IMR-90 (cell line): ENCODE measurements at regions not wholly inside any gene's neighbourhood (a gene's known extent, or its start where the extent isn't known, plus 50 kb on each side); places are given as distances from the start of the nearest gene placed in this dataset.

Experiments used
- ATAC-seq: fragments of 200-7000 bp; cut with Tn5 transposase; 2 replicates; pipeline ENCODE4 v1.9.1; 2020; ENCODE audit warnings: low read depth, mild to moderate bottlenecking, moderate library complexity
- BruUV-seq: library from RNA; stranded (reverse); fragments of 400-500 nt; replicated peaks from 2 replicates; lab custom pipeline; 2021; lab: Mats Ljungman, UMichigan
- CTCF ChIA-PET: fragments of 300-600 bp; formaldehyde crosslinking; extraction: SDS; loops from one replicate; lab custom pipeline; 2021; ENCODE audit warnings: antibody characterized with exemption; lab: Yijun Ruan, JAX
- POLR2A ChIA-PET: fragments of 300-600 bp; sonication (Branson Sonifier 250); formaldehyde crosslinking; loops from one replicate; lab custom pipeline; 2022; ENCODE audit warnings: antibody characterized with exemption; ENCODE audit not compliant: unreplicated experiment; lab: Charles Lee
- DNase-seq: peaks from one replicate; pipeline ENCODE4 v3.0.0; 2013
- H2AFZ ChIP-seq: replicated peaks from 2 replicates; pipeline ENCODE3; 2013; ENCODE audit warnings: low read length, mild to moderate bottlenecking; ENCODE audit not compliant: poor library complexity
- H2AK5ac ChIP-seq: 2 replicates; pipeline ENCODE4 v1.6.1; 2013; ENCODE audit warnings: low read depth, low read length, inconsistent platforms
- H2AK9ac ChIP-seq: replicated peaks from 2 replicates; pipeline ENCODE3; 2013; ENCODE audit warnings: mild to moderate bottlenecking, low read depth, low read length, moderate library complexity; ENCODE audit not compliant: poor library complexity
- H2BK120ac ChIP-seq: 2 replicates; pipeline ENCODE4 v1.6.1; 2013; ENCODE audit warnings: low read depth, low read length, inconsistent platforms
- H2BK15ac ChIP-seq: 3 replicates; pipeline ENCODE4 v1.6.1; 2013; ENCODE audit warnings: low read depth, low read length, inconsistent platforms
- H2BK20ac ChIP-seq: 2 replicates; pipeline ENCODE4 v1.6.1; 2013; ENCODE audit warnings: low read depth, mild to moderate bottlenecking, inconsistent platforms, low read length, moderate library complexity
- H2BK5ac ChIP-seq: 2 replicates; pipeline ENCODE4 v1.6.1; 2013; ENCODE audit warnings: mild to moderate bottlenecking, low read depth, low read length, inconsistent platforms; ENCODE audit not compliant: poor library complexity, severe bottlenecking
- H3K14ac ChIP-seq: replicated peaks from 2 replicates; pipeline ENCODE4 v1.6.1; 2013; ENCODE audit warnings: low read depth, low read length, inconsistent platforms
- H3K18ac ChIP-seq: 2 replicates; pipeline ENCODE4 v1.6.1; 2013; ENCODE audit warnings: low read depth, low read length, control low read depth
- H3K23ac ChIP-seq: 2 replicates; pipeline ENCODE4 v1.6.1; 2013; ENCODE audit warnings: low read depth, low read length, inconsistent platforms
- H3K27ac ChIP-seq: 2 replicates; pipeline ENCODE4 v1.5.1; 2013; ENCODE audit warnings: mild to moderate bottlenecking, control low read depth, low read length; ENCODE audit not compliant: insufficient read depth
- H3K27me3 ChIP-seq: 2 replicates; pipeline ENCODE4 v1.6.1; 2013; ENCODE audit warnings: low read length; ENCODE audit not compliant: control insufficient read depth, insufficient read depth
- H3K36me3 ChIP-seq: 2 replicates; pipeline ENCODE4 v1.6.1; 2013; ENCODE audit warnings: low read length, mixed read lengths; ENCODE audit not compliant: control insufficient read depth, insufficient read depth
- H3K4ac ChIP-seq: 2 replicates; pipeline ENCODE4 v1.6.1; 2013; ENCODE audit warnings: low read depth, low read length, inconsistent platforms
- H3K4me1 ChIP-seq: 2 replicates; pipeline ENCODE4 v1.6.1; 2013; ENCODE audit warnings: low read length, mixed read lengths; ENCODE audit not compliant: control insufficient read depth, insufficient read depth
- H3K4me2 ChIP-seq: 2 replicates; pipeline ENCODE4 v1.6.1; 2013; ENCODE audit warnings: low read depth, mild to moderate bottlenecking, control low read depth, low read length, moderate library complexity
- H3K4me3 ChIP-seq: 2 replicates; pipeline ENCODE4 v1.5.1; 2013; ENCODE audit warnings: low read depth, mild to moderate bottlenecking, control low read depth, low read length, moderate library complexity; ENCODE audit not compliant: insufficient read depth
- H3K56ac ChIP-seq: 2 replicates; pipeline ENCODE4 v1.6.1; 2013; ENCODE audit warnings: low read length, inconsistent platforms; ENCODE audit not compliant: insufficient read depth; ENCODE audit errors: extremely low read depth
- H3K79me1 ChIP-seq, 2 experiments: 2 replicates each; pipeline ENCODE4 v1.6.1; 2013; ENCODE audit warnings: low read length in 2 of 2, inconsistent platforms in 1 of 2, low read depth in 1 of 2
- H3K9ac ChIP-seq: 2 replicates; pipeline ENCODE4 v1.6.1; 2013; ENCODE audit warnings: low read depth, low read length, control low read depth
- H3K9me1 ChIP-seq: 2 replicates; pipeline ENCODE4 v1.6.1; 2013; ENCODE audit warnings: low read length, inconsistent platforms; ENCODE audit not compliant: insufficient read depth
- H3K9me3 ChIP-seq: 2 replicates; pipeline ENCODE4 v1.6.1; 2013; ENCODE audit warnings: low read length; ENCODE audit not compliant: control insufficient read depth, insufficient read depth
- H4K20me1 ChIP-seq: 2 replicates; pipeline ENCODE4 v1.6.1; 2013; ENCODE audit warnings: low read length, inconsistent platforms; ENCODE audit not compliant: insufficient read depth
- H4K5ac ChIP-seq: 2 replicates; pipeline ENCODE4 v1.6.1; 2013; ENCODE audit warnings: mild to moderate bottlenecking, low read depth, low read length, control low read depth
- H4K8ac ChIP-seq, 2 experiments: 2 replicates each; pipeline ENCODE4 v1.6.1; 2013; ENCODE audit warnings: low read depth in 2 of 2, low read length in 2 of 2, control low read depth in 1 of 2, inconsistent platforms in 1 of 2
- H4K91ac ChIP-seq: 2 replicates; pipeline ENCODE4 v1.6.1; 2013; ENCODE audit warnings: low read depth, low read length, inconsistent platforms; ENCODE audit not compliant: insufficient read depth
- BHLHE40 ChIP-seq: fragments of 150-350 bp; IDR thresholded peaks from 2 replicates; pipeline ENCODE4 v1.6.1; 2016; ENCODE audit warnings: mild to moderate bottlenecking, low read depth, low read length
- CEBPB ChIP-seq: IDR thresholded peaks from 2 replicates; pipeline ENCODE4 v1.6.1; 2012; ENCODE audit warnings: low read depth, low read length, improper control_type of control experiment
- ELK1 ChIP-seq: fragments of 150-350 bp; IDR thresholded peaks from 2 replicates; pipeline ENCODE4 v1.6.1; 2016; ENCODE audit warnings: low read depth, mild to moderate bottlenecking, low read length, moderate library complexity, borderline replicate concordance
- MAFK ChIP-seq: IDR thresholded peaks from 2 replicates; pipeline ENCODE4 v1.6.1; 2012; ENCODE audit warnings: low read depth, low read length, improper control_type of control experiment
- MAZ ChIP-seq: IDR thresholded peaks from 2 replicates; pipeline ENCODE4 v1.6.1; 2012; ENCODE audit warnings: low read depth, mild to moderate bottlenecking, low read length, improper control_type of control experiment, moderate library complexity, borderline replicate concordance
- RAD21 ChIP-seq: IDR thresholded peaks from 2 replicates; pipeline ENCODE4 v1.6.1; 2012; ENCODE audit warnings: low read length, improper control_type of control experiment
- WGBS, 2 experiments: methylation state at CpG; one replicate each; pipeline versions ENCODE4 v1.1.5 to v1.1.7; 2013; ENCODE audit warnings: missing lambda C conversion rate in 2 of 2; ENCODE audit not compliant: insufficient read length in 1 of 2; ENCODE audit errors: extremely low coverage in 2 of 2; 5-methylcytosine and 5-hydroxymethylcytosine counted together
- dilution Hi-C: fragments of 300-500 bp; cut with HindIII; formaldehyde crosslinking; loops from one replicate; pipeline ENCODE4 v1.14.3; 2018; ENCODE audit warnings: low sequenced_read_pairs; ENCODE audit not compliant: unreplicated experiment
- in situ Hi-C: fragments of 300-500 bp; cut with MboI; formaldehyde crosslinking; loops from 3 replicates; pipeline ENCODE4 v1.14.3; 2019; ENCODE audit warnings: low sequenced_read_pairs, inconsistent platforms, mixed read lengths
- intact Hi-C: fragments of 100-400 bp; cut with micrococcal nuclease; formaldehyde crosslinking; loops from 2 replicates; pipeline ENCODE4 v1.10.0; 2022
- TF ChIP-seq, protein P1 (sequence below): fragments of 150-350 bp; IDR thresholded peaks from 2 replicates; pipeline ENCODE4 v1.6.1; 2017; ENCODE audit warnings: mild to moderate bottlenecking, antibody characterized with exemption, low read length, low read depth

DNA sequence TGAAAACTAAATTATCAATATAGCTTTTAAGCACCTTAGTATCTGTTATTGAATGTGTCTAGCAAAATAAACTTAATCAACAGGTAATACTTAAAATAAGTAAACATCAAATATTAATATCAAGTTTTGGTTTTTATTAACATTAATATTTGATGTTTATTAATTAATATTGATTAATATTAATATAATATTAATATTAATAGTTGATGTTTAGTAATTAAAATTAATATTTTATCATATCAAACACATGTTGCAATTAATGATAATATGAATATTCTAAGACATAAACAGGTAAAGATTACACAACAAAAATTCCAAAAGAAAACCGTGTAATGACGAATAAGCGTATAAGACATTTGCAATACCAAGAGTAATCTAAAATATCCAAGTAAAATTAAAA lies 222.8 kb upstream of the PRR20A start:
- no peak overlapping the region for H2BK20ac ChIP-seq
- H2BK5ac ChIP-seq: no peak overlapping the region
- ChIA-PET POLR2A (no interaction called here), CTCF (interaction anchor here (0.6 kb wide), 1 partner anchor 887 kb away, joined by 3 read pairs; no protein-coding TSS in a partner anchor)
- no peak overlapping the region for H4K5ac ChIP-seq
- H4K8ac ChIP-seq: no peak overlapping the region
- no peak overlapping the region for H3K23ac ChIP-seq
- H3K4ac ChIP-seq: no peak overlapping the region
- H3K9me3 ChIP-seq: peaks cover under 1% of the 10 kb centered on the region; the same call in 1 of the 2 replicates
- no peak overlapping the region for H3K4me3 ChIP-seq
- no peak overlapping the region for H3K14ac ChIP-seq
- no CpG with 5 or more reads among the region's 3 CpGs for WGBS, 2 experiments
- H2AFZ ChIP-seq: no peak overlapping the region
- no peak overlapping the region for H2BK120ac ChIP-seq
- no peaks in the 10 kb centered on the region for H3K9me1 ChIP-seq
- H2AK9ac ChIP-seq: no peak overlapping the region
- no peaks in the 10 kb centered on the region for H4K20me1 ChIP-seq
- H3K4me1 ChIP-seq: no peaks in the 10 kb centered on the region
- no peak overlapping the region for H2BK15ac ChIP-seq
- BruUV-seq: no TSS peak
- H3K27me3 ChIP-seq: no peaks in the 10 kb centered on the region
- DNase-seq (no peak), ATAC-seq (no peak)
- no peaks in the 10 kb centered on the region for H3K36me3 ChIP-seq
- intact Hi-C loops: no loop called here
- in situ Hi-C loops: no loop called here
- H3K56ac ChIP-seq: no peak overlapping the region
- no peak overlapping the region for H3K27ac ChIP-seq
- TF ChIP-seq MAFK: no peak
- TF ChIP-seq, protein P1, sequence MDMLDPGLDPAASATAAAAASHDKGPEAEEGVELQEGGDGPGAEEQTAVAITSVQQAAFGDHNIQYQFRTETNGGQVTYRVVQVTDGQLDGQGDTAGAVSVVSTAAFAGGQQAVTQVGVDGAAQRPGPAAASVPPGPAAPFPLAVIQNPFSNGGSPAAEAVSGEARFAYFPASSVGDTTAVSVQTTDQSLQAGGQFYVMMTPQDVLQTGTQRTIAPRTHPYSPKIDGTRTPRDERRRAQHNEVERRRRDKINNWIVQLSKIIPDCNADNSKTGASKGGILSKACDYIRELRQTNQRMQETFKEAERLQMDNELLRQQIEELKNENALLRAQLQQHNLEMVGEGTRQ: no peak
- TF ChIP-seq BHLHE40: no peak
- no peak for TF ChIP-seq ELK1
- no peak for TF ChIP-seq MAZ
- TF ChIP-seq RAD21: no peak
- TF ChIP-seq CEBPB: no peak
- dilution Hi-C loops: no loop called here
- no peaks in the 10 kb centered on the region for H3K79me1 ChIP-seq
- H3K4me2 ChIP-seq: no peak overlapping the region
- no peak overlapping the region for H3K9ac ChIP-seq
- no peak overlapping the region for H3K18ac ChIP-seq
- H2AK5ac ChIP-seq: no peak overlapping the region
- H4K91ac ChIP-seq: no peak overlapping the region
